ENCODE measurements at regions not wholly inside any gene's neighbourhood (a gene's known extent, or its start where the extent isn't known, plus 50 kb on each side); places are given as distances from the start of the nearest gene placed in this dataset.

- no peaks in the 10 kb centered on the region for H3K36me3 Mint-ChIP-seq
- CTCF ChIA-PET, result no interaction called here
These were observed 333.5 kb downstream of the NPIPA8 start for GRCh38 chr16:18003033-18003432.

GRCh38 chr16:17998996-17999395, 337.5 kb downstream of the NPIPA8 start:
- H3K4me3 Mint-ChIP-seq, result no peak overlapping the region
- no peak overlapping the region for H3K27ac Mint-ChIP-seq
- no peaks in the 10 kb centered on the region for H3K36me3 Mint-ChIP-seq
- TF ChIP-seq NFATC4 (CRISPR knock-in tag; IDR thresholded peaks at IDR 0.05), result no peak
- TF ChIP-seq CREB1 (CRISPR knock-in tag; IDR thresholded peaks at IDR 0.05), result no peak
- TF ChIP-seq RORB (CRISPR knock-in tag; IDR thresholded peaks at IDR 0.05), result no peak
- no peak for TF ChIP-seq NR2C2 (CRISPR knock-in tag; IDR thresholded peaks at IDR 0.05)
- H3K27me3 Mint-ChIP-seq (ENCODE audit: low read depth), result no peaks in the 10 kb centered on the region
- no peak for ATAC-seq
- H3K4me1 Mint-ChIP-seq, result no peaks in the 10 kb centered on the region
- POLR2A ChIA-PET, result no interaction called here
- no peak for DNase-seq (ENCODE audit: low spot score)
- CTCF ChIA-PET, result no interaction called here
- no peaks in the 10 kb centered on the region for H3K9me3 Mint-ChIP-seq

More at GRCh38 chr16:18003033-18003432, 333.5 kb downstream of the NPIPA8 start:
- Mint-ChIP-seq H3K27ac (no peak overlapping the region), H3K9me3 (no peaks in the 10 kb centered on the region), H3K4me3 (no peak overlapping the region), H3K27me3 (ENCODE audit: low read depth) (no peaks in the 10 kb centered on the region), H3K4me1 (no peaks in the 10 kb centered on the region)
- DNase-seq (ENCODE audit: low spot score) (no peak), ATAC-seq (no peak)
- TF ChIP-seq TEAD4 (CRISPR knock-in tag; IDR thresholded peaks at IDR 0.05), result no peak
- no peak for TF ChIP-seq NR2C2 (CRISPR knock-in tag; IDR thresholded peaks at IDR 0.05)
- TF ChIP-seq, protein P1, sequence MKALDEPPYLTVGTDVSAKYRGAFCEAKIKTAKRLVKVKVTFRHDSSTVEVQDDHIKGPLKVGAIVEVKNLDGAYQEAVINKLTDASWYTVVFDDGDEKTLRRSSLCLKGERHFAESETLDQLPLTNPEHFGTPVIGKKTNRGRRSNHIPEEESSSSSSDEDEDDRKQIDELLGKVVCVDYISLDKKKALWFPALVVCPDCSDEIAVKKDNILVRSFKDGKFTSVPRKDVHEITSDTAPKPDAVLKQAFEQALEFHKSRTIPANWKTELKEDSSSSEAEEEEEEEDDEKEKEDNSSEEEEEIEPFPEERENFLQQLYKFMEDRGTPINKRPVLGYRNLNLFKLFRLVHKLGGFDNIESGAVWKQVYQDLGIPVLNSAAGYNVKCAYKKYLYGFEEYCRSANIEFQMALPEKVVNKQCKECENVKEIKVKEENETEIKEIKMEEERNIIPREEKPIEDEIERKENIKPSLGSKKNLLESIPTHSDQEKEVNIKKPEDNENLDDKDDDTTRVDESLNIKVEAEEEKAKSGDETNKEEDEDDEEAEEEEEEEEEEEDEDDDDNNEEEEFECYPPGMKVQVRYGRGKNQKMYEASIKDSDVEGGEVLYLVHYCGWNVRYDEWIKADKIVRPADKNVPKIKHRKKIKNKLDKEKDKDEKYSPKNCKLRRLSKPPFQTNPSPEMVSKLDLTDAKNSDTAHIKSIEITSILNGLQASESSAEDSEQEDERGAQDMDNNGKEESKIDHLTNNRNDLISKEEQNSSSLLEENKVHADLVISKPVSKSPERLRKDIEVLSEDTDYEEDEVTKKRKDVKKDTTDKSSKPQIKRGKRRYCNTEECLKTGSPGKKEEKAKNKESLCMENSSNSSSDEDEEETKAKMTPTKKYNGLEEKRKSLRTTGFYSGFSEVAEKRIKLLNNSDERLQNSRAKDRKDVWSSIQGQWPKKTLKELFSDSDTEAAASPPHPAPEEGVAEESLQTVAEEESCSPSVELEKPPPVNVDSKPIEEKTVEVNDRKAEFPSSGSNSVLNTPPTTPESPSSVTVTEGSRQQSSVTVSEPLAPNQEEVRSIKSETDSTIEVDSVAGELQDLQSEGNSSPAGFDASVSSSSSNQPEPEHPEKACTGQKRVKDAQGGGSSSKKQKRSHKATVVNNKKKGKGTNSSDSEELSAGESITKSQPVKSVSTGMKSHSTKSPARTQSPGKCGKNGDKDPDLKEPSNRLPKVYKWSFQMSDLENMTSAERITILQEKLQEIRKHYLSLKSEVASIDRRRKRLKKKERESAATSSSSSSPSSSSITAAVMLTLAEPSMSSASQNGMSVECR (CRISPR knock-in tag; IDR thresholded peaks at IDR 0.05; ENCODE audit: borderline replicate concordance), result no peak
- TF ChIP-seq ZNF423 (CRISPR knock-in tag; IDR thresholded peaks at IDR 0.05), result no peak
- TF ChIP-seq HMGA2 (CRISPR knock-in tag; IDR thresholded peaks at IDR 0.05), result no peak
- TF ChIP-seq, protein P2, sequence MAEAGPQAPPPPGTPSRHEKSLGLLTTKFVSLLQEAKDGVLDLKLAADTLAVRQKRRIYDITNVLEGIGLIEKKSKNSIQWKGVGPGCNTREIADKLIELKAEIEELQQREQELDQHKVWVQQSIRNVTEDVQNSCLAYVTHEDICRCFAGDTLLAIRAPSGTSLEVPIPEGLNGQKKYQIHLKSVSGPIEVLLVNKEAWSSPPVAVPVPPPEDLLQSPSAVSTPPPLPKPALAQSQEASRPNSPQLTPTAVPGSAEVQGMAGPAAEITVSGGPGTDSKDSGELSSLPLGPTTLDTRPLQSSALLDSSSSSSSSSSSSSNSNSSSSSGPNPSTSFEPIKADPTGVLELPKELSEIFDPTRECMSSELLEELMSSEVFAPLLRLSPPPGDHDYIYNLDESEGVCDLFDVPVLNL (CRISPR knock-in tag; IDR thresholded peaks at IDR 0.05; ENCODE audit: borderline replicate concordance, low read depth), result no peak
- POLR2A ChIA-PET, result no interaction called here

DNA sequence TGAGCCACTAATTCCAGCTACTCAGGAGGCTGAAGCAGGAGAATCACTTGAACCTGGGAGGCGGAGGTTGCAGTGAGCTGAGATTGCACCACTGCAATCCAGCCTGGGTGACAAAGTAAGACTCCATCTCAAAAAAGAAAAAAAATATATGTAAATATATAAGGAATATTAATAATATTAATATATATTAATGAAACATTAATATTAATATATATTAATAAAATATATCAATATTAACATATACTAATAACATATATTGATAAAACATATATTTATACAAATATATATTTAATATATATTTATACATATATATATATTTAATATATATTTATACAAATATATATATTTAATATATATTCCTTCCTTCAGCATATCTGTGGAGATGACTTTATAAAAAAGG, 338.0 kb downstream of the NPIPA8 start:
- CTCF ChIA-PET, result no interaction called here
- Mint-ChIP-seq H3K27me3 (ENCODE audit: low read depth) (no peaks in the 10 kb centered on the region), H3K4me1 (no peaks in the 10 kb centered on the region), H3K27ac (no peak overlapping the region), H3K4me3 (no peak overlapping the region), H3K36me3 (no peaks in the 10 kb centered on the region), H3K9me3 (no peaks in the 10 kb centered on the region)
- no peak for DNase-seq (ENCODE audit: low spot score)
- TF ChIP-seq HMGA2 (CRISPR knock-in tag; IDR thresholded peaks at IDR 0.05), result peak; percentile 96; the same call in 1 of the 2 replicates
- no peak for TF ChIP-seq FOXP4 (CRISPR knock-in tag; IDR thresholded peaks at IDR 0.05)
- ATAC-seq, result no peak
- POLR2A ChIA-PET, result no interaction called here

DNA sequence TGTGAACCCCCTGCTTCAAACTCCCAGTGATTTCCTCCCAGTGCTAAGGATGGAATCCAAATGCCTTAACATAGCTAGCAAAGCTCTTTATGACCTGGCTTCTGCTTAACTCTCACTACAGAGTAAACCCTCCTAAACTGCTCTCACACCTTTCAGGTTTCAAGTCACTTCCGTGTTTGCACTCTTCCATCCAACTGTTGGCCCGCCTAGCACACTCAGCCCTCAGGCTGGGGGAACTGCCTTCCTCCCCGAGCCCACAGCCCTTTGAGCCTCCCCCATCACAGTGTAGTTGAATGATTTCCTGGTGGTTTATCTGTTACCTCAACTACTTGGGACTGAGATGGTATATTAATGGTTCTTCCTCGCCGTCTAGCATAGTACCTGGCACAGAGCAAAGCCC, 342.5 kb downstream of the NPIPA8 start:
- no peaks in the 10 kb centered on the region for H3K9me3 Mint-ChIP-seq
- POLR2A ChIA-PET, result no interaction called here
- ATAC-seq, result no peak
- TF ChIP-seq ZNF423 (CRISPR knock-in tag; IDR thresholded peaks at IDR 0.05), result no peak
- TF ChIP-seq ETV6 (CRISPR knock-in tag; IDR thresholded peaks at IDR 0.05), result no peak
- no peak for TF ChIP-seq ERG (CRISPR knock-in tag; IDR thresholded peaks at IDR 0.05)
- no peak for TF ChIP-seq ELF4 (CRISPR knock-in tag; IDR thresholded peaks at IDR 0.05; ENCODE audit: low read depth)
- no peak for TF ChIP-seq SMAD3 (CRISPR knock-in tag; IDR thresholded peaks at IDR 0.05; ENCODE audit: borderline replicate concordance)
- no peak for TF ChIP-seq ZNF138 (CRISPR knock-in tag; conservative IDR thresholded peaks at IDR 0.05)
- TF ChIP-seq, protein P3, sequence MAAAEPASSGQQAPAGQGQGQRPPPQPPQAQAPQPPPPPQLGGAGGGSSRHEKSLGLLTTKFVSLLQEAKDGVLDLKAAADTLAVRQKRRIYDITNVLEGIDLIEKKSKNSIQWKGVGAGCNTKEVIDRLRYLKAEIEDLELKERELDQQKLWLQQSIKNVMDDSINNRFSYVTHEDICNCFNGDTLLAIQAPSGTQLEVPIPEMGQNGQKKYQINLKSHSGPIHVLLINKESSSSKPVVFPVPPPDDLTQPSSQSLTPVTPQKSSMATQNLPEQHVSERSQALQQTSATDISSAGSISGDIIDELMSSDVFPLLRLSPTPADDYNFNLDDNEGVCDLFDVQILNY (CRISPR knock-in tag; IDR thresholded peaks at IDR 0.05), result no peak
- TF ChIP-seq ZMAT4 (CRISPR knock-in tag; IDR thresholded peaks at IDR 0.05), result no peak
- no peak for TF ChIP-seq ATF2 (CRISPR knock-in tag; IDR thresholded peaks at IDR 0.05; ENCODE audit: borderline replicate concordance, low read depth)
- no peak for TF ChIP-seq HMGA2 (CRISPR knock-in tag; IDR thresholded peaks at IDR 0.05)

More for the DNA sequence above, 342.5 kb downstream of the NPIPA8 start:
- CTCF ChIA-PET, result no interaction called here
- Mint-ChIP-seq H3K36me3 (no peaks in the 10 kb centered on the region), H3K27ac (no peak overlapping the region), H3K27me3 (ENCODE audit: low read depth) (no peaks in the 10 kb centered on the region), H3K4me3 (no peak overlapping the region), H3K4me1 (peaks cover 11% of the 10 kb centered on the region)
- DNase-seq (ENCODE audit: low spot score), result no peak

All from WTC11 (cell line).